ENCODE measurements at regions not wholly inside any gene's neighbourhood (a gene's known extent, or its start where the extent isn't known, plus 50 kb on each side); places are given as distances from the start of the nearest gene placed in this dataset.
"Not testable (repeated sequence)": the region's sequence is repeated elsewhere in the genome, so short reads cannot be mapped to it uniquely, and the experiment has no call there.

GRCh38 chr1:214864896-214865688, 217.4 kb upstream of the KCNK2 start:
- WGBS, 4 donors, result 82 to 86% (median 84%) methylated on average over 3 of the region's 3 CpGs
- TF ChIP-seq POLR2A (IDR thresholded peaks at IDR 0.05), result no peak
- TF ChIP-seq CTCF (IDR thresholded peaks at IDR 0.05), result no peak

GRCh38 chr1:214870426-214870825, 212.1 kb upstream of the KCNK2 start:
- H3K4me1 ChIP-seq; H3K9me3 ChIP-seq; H3K4me3 ChIP-seq; H3K36me3 ChIP-seq; H3K27me3 ChIP-seq; H3K27ac ChIP-seq; intact Hi-C loops (cut with DNase I); ATAC-seq; DNase-seq: not testable (repeated sequence)
- 94 to 98% (median 97%) methylated on average over 6 to 40 of the region's 40 CpGs for WGBS, 4 donors

More at GRCh38 chr1:214864896-214865688, 217.4 kb upstream of the KCNK2 start:
- intact Hi-C loops (cut with DNase I), result no loop called here
- Histone ChIP-seq H3K4me3 (no peak overlapping the region), H3K4me1 (no peaks in the 10 kb centered on the region), H3K27me3 (peaks cover 0 to 5% (median 0%) of the 10 kb centered on the region in 9 donors), H3K27ac (no peak overlapping the region), H3K9me3 (no peaks in the 10 kb centered on the region), H3K36me3 (no peaks in the 10 kb centered on the region)
- DNase-seq, result no peak
- no peak for ATAC-seq

- Histone ChIP-seq H3K4me3 (no peak overlapping the region), H3K36me3 (no peaks in the 10 kb centered on the region), H3K4me1 (no peaks in the 10 kb centered on the region), H3K27me3 (no peaks in the 10 kb centered on the region), H3K9me3 (no peaks in the 10 kb centered on the region), H3K27ac (no peak overlapping the region)
- intact Hi-C loops (cut with DNase I), result no loop called here
- 80 to 84% (median 82%) methylated on average over 5 of the region's 5 CpGs for WGBS, 4 donors
- ATAC-seq (no peak), DNase-seq (no peak)
- no peak for TF ChIP-seq POLR2A (IDR thresholded peaks at IDR 0.05)
- no peak for TF ChIP-seq CTCF (IDR thresholded peaks at IDR 0.05)
Measured at GRCh38 chr1:214880956-214881355, 201.6 kb upstream of the KCNK2 start.

- Histone ChIP-seq H3K4me3 (no peak overlapping the region), H3K9me3 (peaks cover 0 to 7% (median under 1%) of the 10 kb centered on the region in 12 donors), H3K36me3 (no peaks in the 10 kb centered on the region), H3K4me1 (no peaks in the 10 kb centered on the region), H3K27me3 (no peaks in the 10 kb centered on the region), H3K27ac (no peak overlapping the region)
- no peak for DNase-seq
- TF ChIP-seq POLR2A (IDR thresholded peaks at IDR 0.05) (no peak), CTCF (IDR thresholded peaks at IDR 0.05) (no peak)
- no peak for ATAC-seq
- 79 to 87% (median 84%) methylated on average over 3 of the region's 3 CpGs for WGBS, 4 donors
- intact Hi-C loops (cut with DNase I), result no loop called here
Measured at GRCh38 chr1:214882616-214883015, 199.9 kb upstream of the KCNK2 start.

Measured in heart left ventricle (tissue), 16 donors.